ENCODE measurements at regions not wholly inside any gene's neighbourhood (a gene's known extent, or its start where the extent isn't known, plus 50 kb on each side); places are given as distances from the start of the nearest gene placed in this dataset.
A peak's percentile ranks its signal among the peaks of the same experiment; 100 is the strongest.

DNA sequence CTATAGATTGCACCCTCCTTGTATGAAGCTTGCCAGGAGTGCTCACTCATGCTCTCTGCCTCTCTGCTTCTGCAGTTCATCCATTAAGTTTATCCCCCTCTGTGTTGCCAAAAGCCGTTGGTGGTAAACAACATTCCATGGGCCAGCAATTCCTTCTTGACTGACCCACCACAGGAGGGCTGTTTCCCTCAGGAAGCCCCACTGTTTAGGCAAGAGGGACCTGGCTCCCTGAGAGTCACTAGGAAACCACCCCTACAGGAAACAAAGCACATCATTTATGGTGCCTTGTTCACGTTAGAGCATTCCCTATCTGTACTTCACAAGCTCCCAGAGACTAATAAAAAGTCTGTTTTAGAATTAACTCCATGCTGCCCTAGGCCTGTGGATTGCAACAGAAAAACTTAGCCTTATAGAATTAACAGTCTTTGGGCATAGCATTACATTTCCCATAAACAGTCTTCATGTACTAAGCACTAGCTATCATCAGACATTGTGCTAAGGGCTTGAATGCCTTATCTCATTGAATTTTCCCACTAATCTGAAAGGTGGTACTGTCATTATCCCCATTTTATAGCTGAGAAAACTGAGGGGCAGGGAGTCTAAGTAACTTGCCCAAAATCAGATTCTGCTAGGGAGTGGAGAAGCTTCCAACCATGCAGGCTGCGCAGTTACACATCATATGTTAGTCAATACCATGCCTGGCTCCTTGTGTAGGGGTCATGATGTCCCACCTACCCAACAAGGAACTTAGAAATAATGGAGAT, 149.9 kb downstream of the SHQ1 start:
- Histone ChIP-seq H3K36me3 (ENCODE audit: control insufficient read depth in 2 of 4, insufficient read depth in 4 of 4, low read length in 3 of 4) (no peaks in the 10 kb centered on the region), H3K9me3 (ENCODE audit: insufficient read depth in 2 of 2, low read depth in 1 of 2, low read length in 1 of 2) (no peaks in the 10 kb centered on the region), H3K9ac (replicated peaks in 1 of 4; ENCODE audit: extremely low read depth in 1 of 4, low read depth in 3 of 4, low read length in 3 of 4) (no peak overlapping the region), H3K18ac (ENCODE audit: extremely low read depth, low read length) (no peak overlapping the region), H3K4me3 (ENCODE audit: extremely low read depth in 1 of 4, insufficient read depth in 2 of 4, low read depth in 3 of 4, low read length in 4 of 4) (no peak overlapping the region), H2BK12ac (ENCODE audit: low read depth, low read length) (peak overlapping the region; percentile 72; the same call in 1 of the 2 replicates), H2AK5ac (ENCODE audit: low read depth, low read length) (peak overlapping the region; percentile 33; the same call in 1 of the 2 replicates), H4K8ac (ENCODE audit: extremely low read depth, insufficient read depth, low read length) (no peak overlapping the region), H2BK15ac (ENCODE audit: low read length) (no peak overlapping the region), H4K5ac (ENCODE audit: insufficient read length, low read depth, low read length) (no peak overlapping the region), H3K79me2 (ENCODE audit: control insufficient read depth in 1 of 2, insufficient read depth in 2 of 2, low read length in 2 of 2) (no peaks in the 10 kb centered on the region), H2BK20ac (ENCODE audit: low read length) (no peak overlapping the region), H4K91ac (replicated peaks; ENCODE audit: insufficient read length, low read length) (no peak overlapping the region), H3K27me3 (replicated peaks in 1 of 4; ENCODE audit: control insufficient read depth in 3 of 4, extremely low read depth in 1 of 4, insufficient read depth in 3 of 4, low read length in 3 of 4) (no peaks in the 10 kb centered on the region; a peak in 1 of 7 replicates), H3K79me1 (ENCODE audit: low read depth, low read length) (no peaks in the 10 kb centered on the region), H2AFZ (ENCODE audit: low read length) (no peak overlapping the region), H3K4me2 (ENCODE audit: insufficient read depth in 1 of 2, low read depth in 2 of 2, low read length in 2 of 2) (peak overlapping the region; percentile 32 to 46; a peak in 3 of 4 replicates), H3K27ac (ENCODE audit: low read depth, low read length) (0 out of 2 replicates have a peak overlapping the region, but pooled peaks have one; percentile 24), H3K4me1 (replicated peaks in 1 of 4; ENCODE audit: control insufficient read depth in 3 of 4, insufficient read depth in 4 of 4, low read length in 3 of 4) (peaks cover 0 to 11% (median 7%) of the 10 kb centered on the region in 4 experiments; a peak in 3 of 7 replicates), H2BK5ac (ENCODE audit: low read depth, low read length) (peak overlapping the region; percentile 87; the same call in 1 of the 2 replicates), H3K14ac (ENCODE audit: insufficient read length) (no peak overlapping the region), H2BK120ac (replicated peaks; ENCODE audit: low read depth, low read length) (no peak overlapping the region), H3K4ac (replicated peaks; ENCODE audit: insufficient read length, low read depth, low read length) (no peak overlapping the region), H3K23me2 (ENCODE audit: low read depth, low read length) (no peaks in the 10 kb centered on the region), H4K20me1 (replicated peaks in 1 of 2; ENCODE audit: control insufficient read depth in 1 of 2, insufficient read depth in 2 of 2, low read length in 2 of 2) (no peaks in the 10 kb centered on the region), H3K23ac (ENCODE audit: insufficient read length) (no peak overlapping the region), H3K56ac (replicated peaks; ENCODE audit: insufficient read length, low read depth, low read length) (no peak overlapping the region)
- POLR2A ChIA-PET (ENCODE audit: partially characterized antibody): no interaction called here
- CTCF ChIA-PET (ENCODE audit: partially characterized antibody): interaction anchor here (0.8 to 3.3 kb wide), 6 partner anchors 12 to 741 kb away, joined by 3 to 14 read pairs (median 6); no protein-coding TSS in a partner anchor
- peak in 1 of 2 experiments; percentile 21 for DNase-seq (ENCODE audit: low read depth in 1 of 2, low spot score in 2 of 2)
- 44% methylated on average over 3 of the region's 3 CpGs; no CpG with 5 or more reads in 1 of the 2 experiments for WGBS, 2 experiments (ENCODE audit: extremely low coverage in 1 of 2, insufficient coverage in 1 of 2, insufficient read length in 1 of 2, insufficient replicate concordance in 2 of 2, low coverage in 1 of 2, low lambda C conversion rate in 2 of 2, missing lambda C conversion rate in 1 of 2)
- peak; percentile 84 for FAIRE-seq
- TF ChIP-seq SP2 (IDR thresholded peaks at IDR 0.05; ENCODE audit: low read length) (no peak), CHD1 (IDR thresholded peaks at IDR 0.05; ENCODE audit: low read depth, low read length) (no peak), JUN (IDR thresholded peaks at IDR 0.05; ENCODE audit: low read depth, low read length) (no peak), EZH2 (IDR thresholded peaks at IDR 0.05; ENCODE audit: low read depth, low read length, severe bottlenecking) (no peak), CBX5 (IDR thresholded peaks at IDR 0.05; ENCODE audit: low read depth, low read length) (no peak), KDM1A (IDR thresholded peaks at IDR 0.05; ENCODE audit: borderline replicate concordance, low read length) (peak; percentile 51; the same call in 1 of the 2 replicates), SP4 (IDR thresholded peaks at IDR 0.05; ENCODE audit: low read length) (no peak), TAF1 (IDR thresholded peaks at IDR 0.05; ENCODE audit: low read depth, low read length) (no peak), RFX5 (IDR thresholded peaks at IDR 0.05; ENCODE audit: borderline replicate concordance, low read depth, low read length) (no peak), TEAD4 (IDR thresholded peaks at IDR 0.05; ENCODE audit: low read depth, low read length) (peak; percentile 95), JUND (IDR thresholded peaks at IDR 0.05; ENCODE audit: low read length) (no peak), SIX5 (IDR thresholded peaks at IDR 0.05; ENCODE audit: low read depth, low read length) (no peak)
- TF ChIP-seq, protein P1, sequence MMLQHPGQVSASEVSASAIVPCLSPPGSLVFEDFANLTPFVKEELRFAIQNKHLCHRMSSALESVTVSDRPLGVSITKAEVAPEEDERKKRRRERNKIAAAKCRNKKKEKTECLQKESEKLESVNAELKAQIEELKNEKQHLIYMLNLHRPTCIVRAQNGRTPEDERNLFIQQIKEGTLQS (IDR thresholded peaks at IDR 0.05; ENCODE audit: insufficient read depth, low read depth, low read length): no peak

Data from H1 (cell line).